ENCODE measurements at regions not wholly inside any gene's neighbourhood (a gene's known extent, or its start where the extent isn't known, plus 50 kb on each side); places are given as distances from the start of the nearest gene placed in this dataset.

DNA sequence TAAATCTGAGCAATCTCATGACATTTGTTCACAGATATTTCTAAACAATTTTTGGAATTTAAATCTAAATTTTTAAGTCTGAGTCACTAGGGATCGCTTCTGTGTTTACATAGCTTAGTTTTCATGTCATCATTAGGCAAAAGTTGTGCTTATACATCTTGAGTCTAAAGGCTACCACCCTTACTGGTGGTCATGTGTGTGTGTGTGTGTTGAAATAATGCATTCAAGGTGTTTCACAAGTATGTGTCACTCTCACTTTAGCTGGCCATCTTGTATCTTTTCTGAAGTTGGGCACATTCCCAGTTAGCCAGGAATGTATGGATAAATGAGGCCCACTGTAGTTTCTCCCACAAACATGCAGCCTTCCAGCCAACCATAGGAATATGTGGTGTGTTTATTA, 1162.5 kb upstream of the PRMT6 start:
- TF ChIP-seq, protein P1, sequence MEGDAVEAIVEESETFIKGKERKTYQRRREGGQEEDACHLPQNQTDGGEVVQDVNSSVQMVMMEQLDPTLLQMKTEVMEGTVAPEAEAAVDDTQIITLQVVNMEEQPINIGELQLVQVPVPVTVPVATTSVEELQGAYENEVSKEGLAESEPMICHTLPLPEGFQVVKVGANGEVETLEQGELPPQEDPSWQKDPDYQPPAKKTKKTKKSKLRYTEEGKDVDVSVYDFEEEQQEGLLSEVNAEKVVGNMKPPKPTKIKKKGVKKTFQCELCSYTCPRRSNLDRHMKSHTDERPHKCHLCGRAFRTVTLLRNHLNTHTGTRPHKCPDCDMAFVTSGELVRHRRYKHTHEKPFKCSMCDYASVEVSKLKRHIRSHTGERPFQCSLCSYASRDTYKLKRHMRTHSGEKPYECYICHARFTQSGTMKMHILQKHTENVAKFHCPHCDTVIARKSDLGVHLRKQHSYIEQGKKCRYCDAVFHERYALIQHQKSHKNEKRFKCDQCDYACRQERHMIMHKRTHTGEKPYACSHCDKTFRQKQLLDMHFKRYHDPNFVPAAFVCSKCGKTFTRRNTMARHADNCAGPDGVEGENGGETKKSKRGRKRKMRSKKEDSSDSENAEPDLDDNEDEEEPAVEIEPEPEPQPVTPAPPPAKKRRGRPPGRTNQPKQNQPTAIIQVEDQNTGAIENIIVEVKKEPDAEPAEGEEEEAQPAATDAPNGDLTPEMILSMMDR (IDR thresholded peaks at IDR 0.05; ENCODE audit: low read depth, low read length), result no peak
- no peak for TF ChIP-seq EZH2phosphoT487 (IDR thresholded peaks at IDR 0.05; ENCODE audit: low read depth)

Measured in OCI-LY3 (cell line).